BE2C (cell line): ENCODE measurements at regions not wholly inside any gene's neighbourhood (a gene's known extent, or its start where the extent isn't known, plus 50 kb on each side); places are given as distances from the start of the nearest gene placed in this dataset.
"Not testable (repeated sequence)": the region's sequence is repeated elsewhere in the genome, so short reads cannot be mapped to it uniquely, and the experiment has no call there.

Experiments
- DNase-seq: peaks from one replicate; pipeline ENCODE4 v3.0.0-alpha.2; 2020
- H3K27me3 ChIP-seq: fragments of 250-450 bp; sonication (Bioruptor Pico); 2 replicates; pipeline ENCODE4 v1.5.1; 2020; ENCODE audit warnings: mild to moderate bottlenecking
- H3K36me3 ChIP-seq: fragments of 250-450 bp; sonication (Bioruptor Pico); 2 replicates; pipeline ENCODE4 v1.5.1; 2020; ENCODE audit warnings: mild to moderate bottlenecking
- H3K4me1 ChIP-seq: fragments of 250-450 bp; sonication (Bioruptor Pico); 2 replicates; pipeline ENCODE4 v1.5.1; 2020
- H3K4me3 ChIP-seq: 2 replicates; pipeline ENCODE4 v1.5.1; 2011; ENCODE audit warnings: low read depth, low read length
- H3K9me3 ChIP-seq: fragments of 250-450 bp; sonication (Bioruptor Pico); 2 replicates; pipeline ENCODE4 v1.5.1; 2020
- TF ChIP-seq, protein P1 (sequence below): IDR thresholded peaks from 2 replicates; pipeline ENCODE4 v1.5.1; 2012; ENCODE audit warnings: mild to moderate bottlenecking, low read depth, low read length

GRCh38 chr1:64348961-64349648, 120.8 kb upstream of the CACHD1 start:
- TF ChIP-seq, protein P1, sequence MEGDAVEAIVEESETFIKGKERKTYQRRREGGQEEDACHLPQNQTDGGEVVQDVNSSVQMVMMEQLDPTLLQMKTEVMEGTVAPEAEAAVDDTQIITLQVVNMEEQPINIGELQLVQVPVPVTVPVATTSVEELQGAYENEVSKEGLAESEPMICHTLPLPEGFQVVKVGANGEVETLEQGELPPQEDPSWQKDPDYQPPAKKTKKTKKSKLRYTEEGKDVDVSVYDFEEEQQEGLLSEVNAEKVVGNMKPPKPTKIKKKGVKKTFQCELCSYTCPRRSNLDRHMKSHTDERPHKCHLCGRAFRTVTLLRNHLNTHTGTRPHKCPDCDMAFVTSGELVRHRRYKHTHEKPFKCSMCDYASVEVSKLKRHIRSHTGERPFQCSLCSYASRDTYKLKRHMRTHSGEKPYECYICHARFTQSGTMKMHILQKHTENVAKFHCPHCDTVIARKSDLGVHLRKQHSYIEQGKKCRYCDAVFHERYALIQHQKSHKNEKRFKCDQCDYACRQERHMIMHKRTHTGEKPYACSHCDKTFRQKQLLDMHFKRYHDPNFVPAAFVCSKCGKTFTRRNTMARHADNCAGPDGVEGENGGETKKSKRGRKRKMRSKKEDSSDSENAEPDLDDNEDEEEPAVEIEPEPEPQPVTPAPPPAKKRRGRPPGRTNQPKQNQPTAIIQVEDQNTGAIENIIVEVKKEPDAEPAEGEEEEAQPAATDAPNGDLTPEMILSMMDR = no peak
- Histone ChIP-seq H3K4me1 (no peaks in the 10 kb centered on the region), H3K9me3 (no peaks in the 10 kb centered on the region), H3K36me3 (no peaks in the 10 kb centered on the region), H3K27me3 (no peaks in the 10 kb centered on the region), H3K4me3 (no peak overlapping the region)
- no peak for DNase-seq

- H3K4me3 ChIP-seq, DNase-seq, H3K36me3 ChIP-seq, H3K27me3 ChIP-seq, H3K4me1 ChIP-seq, H3K9me3 ChIP-seq: not testable (repeated sequence)
These were observed 114.4 kb upstream of the CACHD1 start for GRCh38 chr1:64355534-64355933.

GRCh38 chr1:64356636-64357256, 113.2 kb upstream of the CACHD1 start:
- no peak for DNase-seq
- H3K27me3 ChIP-seq = no peaks in the 10 kb centered on the region
- H3K4me1 ChIP-seq = no peaks in the 10 kb centered on the region
- H3K4me3 ChIP-seq = no peak overlapping the region
- TF ChIP-seq, protein P1 = no peak
- H3K9me3 ChIP-seq = no peaks in the 10 kb centered on the region
- H3K36me3 ChIP-seq = no peaks in the 10 kb centered on the region

DNA sequence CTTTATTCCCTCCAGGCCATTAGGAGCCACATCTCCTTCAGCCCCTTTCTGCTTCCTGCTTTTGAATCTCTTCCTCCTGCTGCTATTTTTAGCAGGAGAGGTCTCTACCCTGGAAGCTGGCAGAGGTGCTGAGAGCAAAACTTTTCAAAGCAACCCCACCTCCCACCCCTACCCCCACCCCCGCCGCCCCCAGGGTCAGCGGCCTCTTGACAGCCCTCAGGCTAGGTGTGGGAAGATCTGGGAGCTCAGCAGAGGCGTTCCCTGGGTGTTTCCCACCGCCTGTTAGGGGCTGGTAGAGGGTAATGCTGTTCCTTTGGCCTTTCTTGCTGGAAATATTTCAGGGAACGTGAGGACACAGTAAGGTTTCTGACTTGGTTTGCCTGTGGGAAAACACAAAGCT, 112.5 kb upstream of the CACHD1 start:
- Histone ChIP-seq H3K36me3 (no peaks in the 10 kb centered on the region), H3K27me3 (no peaks in the 10 kb centered on the region), H3K4me3 (no peak overlapping the region), H3K4me1 (no peaks in the 10 kb centered on the region), H3K9me3 (no peaks in the 10 kb centered on the region)
- TF ChIP-seq, protein P1 = no peak
- no peak for DNase-seq

GRCh38 chr1:64358692-64359091, 111.2 kb upstream of the CACHD1 start:
- H3K4me3 ChIP-seq = no peak overlapping the region
- H3K36me3 ChIP-seq = no peaks in the 10 kb centered on the region
- H3K9me3 ChIP-seq = no peaks in the 10 kb centered on the region
- DNase-seq = no peak
- no peaks in the 10 kb centered on the region for H3K27me3 ChIP-seq
- TF ChIP-seq, protein P1 = no peak
- no peaks in the 10 kb centered on the region for H3K4me1 ChIP-seq

DNA sequence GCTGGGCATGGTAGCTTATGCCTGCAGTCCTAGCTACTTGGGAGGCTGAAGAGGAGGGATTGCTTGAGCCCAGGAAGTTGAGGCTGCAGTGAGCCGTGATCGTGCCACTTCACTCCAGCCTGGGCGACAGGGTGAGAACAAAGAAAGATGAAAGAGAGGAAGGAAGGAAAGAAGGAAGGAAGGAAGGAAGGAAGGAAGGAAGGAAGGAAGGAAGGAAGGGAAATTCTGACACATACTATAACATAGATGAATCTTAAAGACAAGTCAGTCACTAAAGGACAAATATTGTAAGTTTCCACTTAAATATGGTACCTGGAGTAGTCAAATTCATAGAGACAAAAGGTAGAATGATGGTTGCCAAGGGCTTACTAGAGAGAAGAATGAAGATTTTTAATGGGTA, 108.0 kb upstream of the CACHD1 start:
- no peaks in the 10 kb centered on the region for H3K9me3 ChIP-seq
- H3K4me1 ChIP-seq = no peaks in the 10 kb centered on the region
- no peaks in the 10 kb centered on the region for H3K27me3 ChIP-seq
- H3K4me3 ChIP-seq = no peak overlapping the region
- no peak for DNase-seq
- TF ChIP-seq, protein P1 = no peak
- H3K36me3 ChIP-seq = no peaks in the 10 kb centered on the region
